HEK293T (cell line): ENCODE measurements at regions not wholly inside any gene's neighbourhood (a gene's known extent, or its start where the extent isn't known, plus 50 kb on each side); places are given as distances from the start of the nearest gene placed in this dataset.

ENCODE experiments used
- CTCF ChIA-PET: fragments of 350-600 bp; formaldehyde crosslinking; extraction: SDS; loops from one replicate; lab custom pipeline; 2021; ENCODE audit warnings: antibody characterized with exemption, inconsistent platforms; lab: Yijun Ruan, JAX
- POLR2A ChIA-PET: fragments of 350-600 bp; formaldehyde crosslinking; extraction: SDS; loops from one replicate; lab custom pipeline; 2020; ENCODE audit warnings: antibody characterized with exemption, inconsistent platforms; lab: Yijun Ruan, JAX
- DNase-seq: peaks from one replicate; pipeline ENCODE4 v3.0.0; 2012; ENCODE audit warnings: mixed read lengths; ENCODE audit errors: extremely low spot score
- ARNT ChIP-seq: fragments of 450-650 bp; IDR thresholded peaks from 2 replicates; pipeline ENCODE4 v1.6.1; 2017; ENCODE audit warnings: mild to moderate bottlenecking
- BHLHE40 ChIP-seq: fragments of 450-650 bp; IDR thresholded peaks from 2 replicates; pipeline ENCODE4 v1.6.1; 2016; ENCODE audit warnings: mild to moderate bottlenecking, moderate library complexity, borderline replicate concordance
- CTBP1 ChIP-seq: fragments of 450-650 bp; IDR thresholded peaks from 2 replicates; pipeline ENCODE4 v1.6.1; 2016; ENCODE audit warnings: borderline replicate concordance
- ELF4 ChIP-seq: fragments of 450-650 bp; IDR thresholded peaks from 2 replicates; pipeline ENCODE4 v1.6.1; 2017; ENCODE audit warnings: antibody characterized with exemption
- FOXA1 ChIP-seq: fragments of 450-650 bp; IDR thresholded peaks from 2 replicates; pipeline ENCODE4 v1.6.1; 2016; ENCODE audit warnings: mild to moderate bottlenecking
- FOXK2 ChIP-seq: fragments of 450-650 bp; IDR thresholded peaks from 2 replicates; pipeline ENCODE4 v1.6.1; 2016; ENCODE audit warnings: mild to moderate bottlenecking
- FOXM1 ChIP-seq: fragments of 450-650 bp; IDR thresholded peaks from 2 replicates; pipeline ENCODE4 v1.6.1; 2017; ENCODE audit warnings: mild to moderate bottlenecking, borderline replicate concordance
- HDGF ChIP-seq: fragments of 450-650 bp; IDR thresholded peaks from 2 replicates; pipeline ENCODE4 v1.6.1; 2017; ENCODE audit warnings: antibody characterized with exemption, borderline replicate concordance
- L3MBTL2 ChIP-seq: fragments of 450-650 bp; conservative IDR thresholded peaks from 2 replicates; pipeline ENCODE4 v1.6.1; 2016; ENCODE audit warnings: mild to moderate bottlenecking
- LEF1 ChIP-seq: fragments of 450-650 bp; IDR thresholded peaks from 2 replicates; pipeline ENCODE4 v1.6.1; 2017; ENCODE audit warnings: mild to moderate bottlenecking, borderline replicate concordance
- NFRKB ChIP-seq: fragments of 450-650 bp; IDR thresholded peaks from 2 replicates; pipeline ENCODE4 v1.6.1; 2016; ENCODE audit warnings: mild to moderate bottlenecking, moderate library complexity
- SP1 ChIP-seq: fragments of 450-650 bp; IDR thresholded peaks from 2 replicates; pipeline ENCODE4 v1.6.1; 2017
- SUZ12 ChIP-seq: fragments of 450-650 bp; IDR thresholded peaks from 2 replicates; pipeline ENCODE4 v1.6.1; 2016; ENCODE audit warnings: mild to moderate bottlenecking
- TARDBP ChIP-seq: fragments of 450-650 bp; IDR thresholded peaks from 2 replicates; pipeline ENCODE4 v1.6.1; 2016
- ZNF384 ChIP-seq: fragments of 450-650 bp; IDR thresholded peaks from 2 replicates; pipeline ENCODE4 v1.6.1; 2016
- TF ChIP-seq, protein P1 (sequence below): fragments of 450-650 bp; IDR thresholded peaks from 2 replicates; pipeline ENCODE4 v1.6.1; 2016

DNA sequence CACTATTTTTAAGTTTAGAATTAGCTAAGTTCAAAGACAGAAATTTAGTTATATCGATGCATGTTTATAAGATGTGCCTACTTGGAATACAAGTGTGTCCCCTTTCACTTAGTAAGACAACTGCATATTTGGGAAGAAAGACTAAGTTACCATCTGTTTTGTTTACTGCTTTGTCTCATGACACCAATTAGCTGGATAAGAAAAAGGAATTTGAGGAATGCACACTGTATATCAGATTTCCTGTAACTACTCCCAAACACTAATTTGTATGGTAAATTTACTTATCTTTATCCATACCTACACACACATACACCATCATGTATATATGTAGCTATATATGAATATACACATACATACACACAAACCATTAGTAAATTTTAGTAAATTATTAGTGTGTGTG, 1442.8 kb upstream of the IGFBP7 start:
- TF ChIP-seq ZNF384 (no peak), FOXK2 (no peak), TARDBP (no peak), SP1 (no peak)
- CTCF ChIA-PET, result no interaction called here
- POLR2A ChIA-PET, result no interaction called here
- DNase-seq, result no peak

DNA sequence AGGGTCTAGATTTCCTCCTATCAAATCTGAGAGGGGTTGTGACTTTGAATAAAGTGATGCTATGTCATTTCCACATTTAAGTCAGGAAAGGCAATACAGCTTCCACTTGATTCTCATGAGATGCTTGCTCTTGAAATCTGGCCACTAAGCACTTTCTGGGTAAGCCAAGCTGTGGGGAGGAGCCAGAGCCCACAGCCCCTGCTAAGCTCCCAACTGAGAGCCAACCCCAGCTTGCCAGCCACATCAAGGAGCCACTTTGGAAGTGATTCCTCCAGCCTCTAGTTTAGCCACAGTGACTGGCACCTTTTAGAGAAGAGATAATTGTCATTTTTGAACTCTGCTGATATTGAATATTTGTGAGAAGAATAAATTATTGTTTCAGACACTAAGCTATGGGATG, 1441.5 kb upstream of the IGFBP7 start:
- no peak for DNase-seq
- no peak for TF ChIP-seq NFRKB
- TF ChIP-seq FOXA1, result no peak
- no peak for TF ChIP-seq FOXM1
- no peak for TF ChIP-seq SUZ12
- TF ChIP-seq CTBP1, result no peak
- TF ChIP-seq BHLHE40, result no peak
- TF ChIP-seq, protein P1, sequence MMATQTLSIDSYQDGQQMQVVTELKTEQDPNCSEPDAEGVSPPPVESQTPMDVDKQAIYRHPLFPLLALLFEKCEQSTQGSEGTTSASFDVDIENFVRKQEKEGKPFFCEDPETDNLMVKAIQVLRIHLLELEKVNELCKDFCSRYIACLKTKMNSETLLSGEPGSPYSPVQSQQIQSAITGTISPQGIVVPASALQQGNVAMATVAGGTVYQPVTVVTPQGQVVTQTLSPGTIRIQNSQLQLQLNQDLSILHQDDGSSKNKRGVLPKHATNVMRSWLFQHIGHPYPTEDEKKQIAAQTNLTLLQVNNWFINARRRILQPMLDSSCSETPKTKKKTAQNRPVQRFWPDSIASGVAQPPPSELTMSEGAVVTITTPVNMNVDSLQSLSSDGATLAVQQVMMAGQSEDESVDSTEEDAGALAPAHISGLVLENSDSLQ, result no peak
- ChIA-PET POLR2A (no interaction called here), CTCF (no interaction called here)

DNA sequence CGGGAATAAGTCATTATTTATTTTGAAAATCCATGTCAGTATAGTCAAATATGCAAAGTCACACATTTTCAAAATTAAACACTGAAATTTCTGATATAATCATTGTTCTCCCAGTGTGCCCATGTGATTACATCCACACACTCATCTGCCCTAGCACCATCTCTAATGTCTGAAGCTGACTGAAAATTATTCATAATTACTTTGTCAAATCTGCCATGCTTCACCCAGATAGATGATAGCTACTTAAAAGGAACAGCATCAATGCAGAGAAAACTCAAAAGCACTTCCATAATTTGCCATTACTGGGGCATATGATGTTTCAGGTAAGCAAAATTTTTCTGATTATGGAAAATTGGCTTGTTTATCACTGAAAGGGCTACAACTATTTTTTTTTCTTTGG, 1433.3 kb upstream of the IGFBP7 start:
- ChIA-PET CTCF (interaction anchor here (0.6 kb wide), 1 partner anchor 1634 kb away, joined by 7 read pairs; no protein-coding TSS in a partner anchor), POLR2A (no interaction called here)
- TF ChIP-seq FOXA1 (no peak), CTBP1 (no peak), ELF4 (no peak), SUZ12 (no peak), NFRKB (no peak), L3MBTL2 (no peak), ZNF384 (no peak), LEF1 (no peak), FOXK2 (no peak), HDGF (no peak), SP1 (no peak), ARNT (no peak), FOXM1 (no peak), BHLHE40 (no peak), TARDBP (no peak)
- TF ChIP-seq, protein P1, result no peak
- no peak for DNase-seq

DNA sequence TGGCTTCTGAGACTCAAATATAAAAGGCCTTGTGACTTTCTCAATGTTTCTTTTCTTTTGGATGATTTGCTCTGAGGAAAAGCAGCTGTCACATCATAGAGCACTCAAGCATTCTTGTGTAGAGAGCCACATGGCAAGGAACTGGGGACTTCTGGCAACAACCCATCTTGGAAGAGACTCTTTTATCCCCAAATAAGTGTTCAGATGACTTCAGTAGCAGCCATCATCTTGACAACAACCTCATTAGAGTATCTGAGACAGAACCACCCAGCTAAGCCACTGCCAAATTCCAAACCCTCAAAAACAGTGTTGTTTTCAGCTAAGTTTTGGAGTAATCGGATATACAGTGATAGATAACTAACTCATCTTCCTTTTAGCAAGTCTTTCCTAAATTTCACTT, 1431.7 kb upstream of the IGFBP7 start:
- ChIA-PET POLR2A (no interaction called here), CTCF (no interaction called here)
- no peak for DNase-seq
- TF ChIP-seq SP1 (no peak), CTBP1 (no peak)

DNA sequence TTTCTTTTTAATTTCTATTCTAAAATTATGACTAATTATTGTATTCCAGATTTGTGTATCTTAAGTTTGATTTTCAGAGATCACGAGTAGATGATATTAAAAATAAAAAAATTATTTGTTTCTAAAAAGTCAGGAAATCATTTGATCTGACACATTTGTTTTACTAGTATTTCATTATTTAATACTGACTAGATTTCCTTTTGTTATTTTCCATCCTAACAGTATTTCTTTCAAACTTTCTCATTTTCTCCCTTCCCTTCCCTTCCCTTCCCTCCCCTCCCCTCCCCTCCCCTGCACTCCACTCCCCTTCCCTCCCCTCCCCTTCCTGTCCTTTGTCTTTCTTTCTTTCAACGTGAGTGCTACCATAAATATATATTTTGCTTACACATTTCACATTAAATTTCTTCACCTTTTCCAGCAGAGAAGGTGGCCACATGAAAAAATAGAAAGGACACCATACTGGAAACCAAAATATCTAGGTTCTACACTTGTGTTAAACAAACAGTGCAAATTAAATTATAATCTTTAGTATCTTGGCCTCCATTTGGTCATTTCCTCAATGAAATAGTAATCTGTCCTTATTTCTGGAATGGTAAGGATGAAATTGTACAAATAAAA, 1412.7 kb upstream of the IGFBP7 start:
- no peak for TF ChIP-seq ELF4
- TF ChIP-seq, protein P1, result no peak
- no peak for TF ChIP-seq ARNT
- TF ChIP-seq BHLHE40, result no peak
- no peak for TF ChIP-seq L3MBTL2
- no peak for TF ChIP-seq FOXM1
- CTCF ChIA-PET, result no interaction called here
- DNase-seq, result no peak
- POLR2A ChIA-PET, result no interaction called here

DNA sequence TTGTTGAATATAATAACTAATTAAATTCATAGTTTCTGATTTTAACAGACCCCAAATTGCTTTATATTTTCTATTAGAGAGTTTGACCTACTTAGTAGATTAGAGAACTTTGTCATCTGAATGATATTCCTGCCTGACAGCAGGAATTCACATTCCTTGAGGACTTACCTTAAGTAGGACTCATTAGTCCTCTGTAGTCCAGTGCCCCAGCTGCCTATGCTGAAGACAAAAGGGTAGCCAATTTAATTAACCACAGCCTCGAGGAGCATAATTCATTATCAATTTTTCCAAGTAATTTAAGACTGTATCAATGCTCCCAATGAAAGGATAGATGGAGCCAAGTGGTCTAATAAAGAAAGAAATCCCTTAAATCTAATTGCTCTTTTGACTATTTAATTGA, 1405.0 kb upstream of the IGFBP7 start:
- ChIA-PET POLR2A (no interaction called here), CTCF (no interaction called here)
- TF ChIP-seq L3MBTL2 (no peak), FOXM1 (no peak), BHLHE40 (no peak), SUZ12 (no peak), LEF1 (no peak), FOXA1 (no peak), SP1 (no peak), ARNT (no peak), CTBP1 (no peak), NFRKB (no peak), HDGF (no peak)
- no peak for DNase-seq

DNA sequence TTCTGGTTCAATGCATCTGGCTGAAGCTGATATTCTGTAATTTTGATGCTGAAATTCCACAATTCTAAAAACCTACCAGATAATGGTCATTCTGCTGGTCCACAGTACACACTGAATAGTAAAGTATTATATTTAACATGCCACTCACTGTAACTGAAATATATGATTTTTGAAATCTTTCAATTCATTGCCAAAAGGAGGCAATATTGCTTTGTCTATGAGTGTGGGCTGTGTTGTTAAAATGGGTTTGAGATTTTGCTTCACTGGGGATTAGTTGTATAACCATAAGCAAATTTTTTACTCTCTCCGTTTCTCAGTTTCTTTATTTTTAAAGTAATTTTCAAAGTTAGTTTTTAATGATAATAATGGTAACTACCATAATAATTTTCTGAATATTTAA, 1404.1 kb upstream of the IGFBP7 start:
- ChIA-PET CTCF (no interaction called here), POLR2A (no interaction called here)
- TF ChIP-seq CTBP1 (no peak), ELF4 (no peak), FOXM1 (no peak), TARDBP (no peak), ZNF384 (no peak), SUZ12 (no peak), NFRKB (no peak), BHLHE40 (no peak)
- TF ChIP-seq, protein P1, result no peak
- no peak for DNase-seq
